Activated T-cell treated with anti-CD3 and anti-CD28 coated beads for 48 hours (primary cell): ENCODE measurements at regions not wholly inside any gene's neighbourhood (a gene's known extent, or its start where the extent isn't known, plus 50 kb on each side); places are given as distances from the start of the nearest gene placed in this dataset.
"Not testable (repeated sequence)": the region's sequence is repeated elsewhere in the genome, so short reads cannot be mapped to it uniquely, and the experiment has no call there.

Experiments used
- DNase-seq: peaks from one replicate; pipeline ENCODE4 v3.0.0-alpha.2; 2020; ENCODE audit warnings: low read depth

GRCh38 chr5:166726406-166726805 is 1565.0 kb upstream of the WWC1 start:
- DNase-seq: no peak

GRCh38 chr5:166742951-166743350 is 1548.5 kb upstream of the WWC1 start:
- not testable (repeated sequence) for DNase-seq

- no peak for DNase-seq
These were observed 1544.9 kb upstream of the WWC1 start for GRCh38 chr5:166746506-166746905.

- no peak for DNase-seq
These were observed 1541.1 kb upstream of the WWC1 start for GRCh38 chr5:166750376-166750775.

- DNase-seq: no peak
These were observed 1533.3 kb upstream of the WWC1 start for GRCh38 chr5:166758151-166758550.

GRCh38 chr5:166767858-166768257 is 1523.6 kb upstream of the WWC1 start:
- no peak for DNase-seq

GRCh38 chr5:166768536-166768935 is 1522.9 kb upstream of the WWC1 start:
- no peak for DNase-seq

GRCh38 chr5:166772770-166773169 is 1518.7 kb upstream of the WWC1 start:
- DNase-seq: no peak

- DNase-seq: no peak
These were observed 1509.7 kb upstream of the WWC1 start for GRCh38 chr5:166781737-166782136.

- DNase-seq: no peak
These were observed 1506.8 kb upstream of the WWC1 start for GRCh38 chr5:166784545-166785078.

- no peak for DNase-seq
These were observed 1505.3 kb upstream of the WWC1 start for GRCh38 chr5:166786178-166786577.

- DNase-seq: no peak
These were observed 1504.6 kb upstream of the WWC1 start for GRCh38 chr5:166786889-166787288.

- DNase-seq: no peak
These were observed 1503.4 kb upstream of the WWC1 start for GRCh38 chr5:166788050-166788449.

GRCh38 chr5:166795756-166796155 is 1495.7 kb upstream of the WWC1 start:
- DNase-seq: no peak

- no peak for DNase-seq
These were observed 1488.4 kb upstream of the WWC1 start for GRCh38 chr5:166803058-166803457.

GRCh38 chr5:166804223-166804622 is 1487.2 kb upstream of the WWC1 start:
- not testable (repeated sequence) for DNase-seq

GRCh38 chr5:166804693-166805092 is 1486.8 kb upstream of the WWC1 start:
- not testable (repeated sequence) for DNase-seq

GRCh38 chr5:166810093-166810658 is 1481.3 kb upstream of the WWC1 start:
- not testable (repeated sequence) for DNase-seq

GRCh38 chr5:166810721-166811120 is 1480.7 kb upstream of the WWC1 start:
- no peak for DNase-seq

GRCh38 chr5:166823360-166823759 is 1468.1 kb upstream of the WWC1 start:
- no peak for DNase-seq

GRCh38 chr5:166834246-166834645 is 1457.2 kb upstream of the WWC1 start:
- no peak for DNase-seq

- DNase-seq: no peak
These were observed 1446.4 kb upstream of the WWC1 start for GRCh38 chr5:166845044-166845443.

GRCh38 chr5:166856791-166857190 is 1434.7 kb upstream of the WWC1 start:
- DNase-seq: no peak

- no peak for DNase-seq
These were observed 1431.0 kb upstream of the WWC1 start for GRCh38 chr5:166860426-166860825.
